ENCODE measurements at regions not wholly inside any gene's neighbourhood (a gene's known extent, or its start where the extent isn't known, plus 50 kb on each side); places are given as distances from the start of the nearest gene placed in this dataset.

DNA sequence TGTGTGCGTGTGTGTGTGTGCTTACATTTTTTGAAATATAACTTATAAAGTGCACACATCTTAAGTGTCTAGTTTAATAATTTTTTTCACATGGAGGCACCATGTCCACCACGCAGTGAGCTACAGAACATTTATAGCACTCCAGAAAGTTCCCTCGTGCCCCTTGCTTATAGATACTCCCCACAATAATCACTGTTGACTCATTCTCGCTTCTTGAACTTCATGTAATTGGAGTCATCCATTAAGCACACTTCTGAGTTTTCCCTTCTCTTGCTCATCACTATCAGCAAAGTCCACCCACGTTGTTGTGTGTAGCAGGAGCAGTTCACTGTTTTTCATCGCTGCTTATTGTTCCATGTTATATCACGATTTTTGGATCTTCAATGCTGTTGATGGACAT lies 78.4 kb upstream of the DISP3 start:
- TF ChIP-seq, protein P1, sequence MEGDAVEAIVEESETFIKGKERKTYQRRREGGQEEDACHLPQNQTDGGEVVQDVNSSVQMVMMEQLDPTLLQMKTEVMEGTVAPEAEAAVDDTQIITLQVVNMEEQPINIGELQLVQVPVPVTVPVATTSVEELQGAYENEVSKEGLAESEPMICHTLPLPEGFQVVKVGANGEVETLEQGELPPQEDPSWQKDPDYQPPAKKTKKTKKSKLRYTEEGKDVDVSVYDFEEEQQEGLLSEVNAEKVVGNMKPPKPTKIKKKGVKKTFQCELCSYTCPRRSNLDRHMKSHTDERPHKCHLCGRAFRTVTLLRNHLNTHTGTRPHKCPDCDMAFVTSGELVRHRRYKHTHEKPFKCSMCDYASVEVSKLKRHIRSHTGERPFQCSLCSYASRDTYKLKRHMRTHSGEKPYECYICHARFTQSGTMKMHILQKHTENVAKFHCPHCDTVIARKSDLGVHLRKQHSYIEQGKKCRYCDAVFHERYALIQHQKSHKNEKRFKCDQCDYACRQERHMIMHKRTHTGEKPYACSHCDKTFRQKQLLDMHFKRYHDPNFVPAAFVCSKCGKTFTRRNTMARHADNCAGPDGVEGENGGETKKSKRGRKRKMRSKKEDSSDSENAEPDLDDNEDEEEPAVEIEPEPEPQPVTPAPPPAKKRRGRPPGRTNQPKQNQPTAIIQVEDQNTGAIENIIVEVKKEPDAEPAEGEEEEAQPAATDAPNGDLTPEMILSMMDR (IDR thresholded peaks at IDR 0.05; ENCODE audit: insufficient read depth, low read length, poor library complexity, severe bottlenecking) = no peak
- TF ChIP-seq EZH2phosphoT487 (conservative IDR thresholded peaks at IDR 0.05; ENCODE audit: low read length) = no peak
